D721Med (cell line): ENCODE measurements at regions not wholly inside any gene's neighbourhood (a gene's known extent, or its start where the extent isn't known, plus 50 kb on each side); places are given as distances from the start of the nearest gene placed in this dataset.

Source experiments
- DNase-seq: peaks from one replicate; pipeline ENCODE4 v3.0.0; 2011; ENCODE audit warnings: low spot score; ENCODE audit not compliant: insufficient read length
- FAIRE-seq: peaks from 2 replicates; lab custom pipeline; 2011; peaks lifted over from hg19 to GRCh38; lab: Jason Lieb, UNC
- TF ChIP-seq, protein P1 (sequence below): IDR thresholded peaks from 2 replicates; pipeline ENCODE4 v1.5.1; 2012; ENCODE audit warnings: mild to moderate bottlenecking, control low read depth; ENCODE audit not compliant: insufficient read depth; ENCODE audit errors: missing control alignments

DNA sequence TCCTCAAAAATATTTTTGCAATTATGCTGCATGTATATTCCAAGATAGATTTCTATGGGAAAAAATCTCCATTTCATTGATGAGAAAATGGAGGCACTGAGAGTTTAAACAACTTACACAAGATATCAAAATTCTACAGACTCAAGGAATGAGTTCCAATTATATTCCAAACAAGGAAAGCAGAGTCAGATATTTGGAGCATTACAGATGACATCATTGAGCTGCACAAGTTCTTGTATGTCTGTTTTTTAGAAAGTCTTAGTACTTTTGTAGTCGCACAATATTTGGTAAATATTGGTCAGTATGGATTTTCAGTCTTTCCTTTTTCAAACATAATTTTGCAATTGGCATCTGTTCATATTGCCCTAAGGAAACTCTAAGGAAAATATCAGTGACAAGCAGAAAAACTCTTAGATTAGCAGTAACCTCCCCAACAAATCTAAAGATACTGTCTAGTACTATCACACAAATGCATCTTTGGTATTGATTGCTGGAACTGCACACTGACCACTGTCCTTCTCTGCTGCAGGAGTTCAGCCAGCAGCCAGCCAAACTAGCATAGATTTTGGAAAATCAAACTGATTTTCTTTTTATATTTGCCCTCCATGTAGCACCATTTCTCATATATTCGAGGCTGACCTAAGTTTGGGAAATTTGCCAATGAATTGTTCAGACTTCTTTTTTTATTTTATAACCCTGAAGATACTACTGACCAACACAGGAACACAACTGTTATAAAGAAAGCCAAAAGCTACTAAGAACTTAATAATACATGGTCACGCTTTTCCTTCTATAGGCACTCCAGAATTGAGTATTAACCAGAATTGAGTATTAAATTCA lies 51.7 kb upstream of the TBX18 start:
- no peak for FAIRE-seq
- TF ChIP-seq, protein P1, sequence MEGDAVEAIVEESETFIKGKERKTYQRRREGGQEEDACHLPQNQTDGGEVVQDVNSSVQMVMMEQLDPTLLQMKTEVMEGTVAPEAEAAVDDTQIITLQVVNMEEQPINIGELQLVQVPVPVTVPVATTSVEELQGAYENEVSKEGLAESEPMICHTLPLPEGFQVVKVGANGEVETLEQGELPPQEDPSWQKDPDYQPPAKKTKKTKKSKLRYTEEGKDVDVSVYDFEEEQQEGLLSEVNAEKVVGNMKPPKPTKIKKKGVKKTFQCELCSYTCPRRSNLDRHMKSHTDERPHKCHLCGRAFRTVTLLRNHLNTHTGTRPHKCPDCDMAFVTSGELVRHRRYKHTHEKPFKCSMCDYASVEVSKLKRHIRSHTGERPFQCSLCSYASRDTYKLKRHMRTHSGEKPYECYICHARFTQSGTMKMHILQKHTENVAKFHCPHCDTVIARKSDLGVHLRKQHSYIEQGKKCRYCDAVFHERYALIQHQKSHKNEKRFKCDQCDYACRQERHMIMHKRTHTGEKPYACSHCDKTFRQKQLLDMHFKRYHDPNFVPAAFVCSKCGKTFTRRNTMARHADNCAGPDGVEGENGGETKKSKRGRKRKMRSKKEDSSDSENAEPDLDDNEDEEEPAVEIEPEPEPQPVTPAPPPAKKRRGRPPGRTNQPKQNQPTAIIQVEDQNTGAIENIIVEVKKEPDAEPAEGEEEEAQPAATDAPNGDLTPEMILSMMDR, result no peak
- DNase-seq, result no peak
